Neutrophil (primary cell): ENCODE measurements at regions not wholly inside any gene's neighbourhood (a gene's known extent, or its start where the extent isn't known, plus 50 kb on each side); places are given as distances from the start of the nearest gene placed in this dataset.

ENCODE experiments used
- H3K27ac ChIP-seq: fragments of 200-600 bp; sonication (generic); 2 replicates; pipeline ENCODE4 v1.5.1; 2016; ENCODE audit warnings: mild to moderate bottlenecking, moderate library complexity
- H3K27me3 ChIP-seq: fragments of 200-600 bp; sonication (generic); 2 replicates; pipeline ENCODE4 v1.6.0; 2016; ENCODE audit warnings: mild to moderate bottlenecking
- H3K36me3 ChIP-seq: fragments of 200-600 bp; sonication (generic); 2 replicates; pipeline ENCODE4 v1.5.1; 2017
- H3K4me1 ChIP-seq, 2 experiments: fragments of 200-600 bp in 1 of 2; sonication (generic) in 1 of 2; 1 replicate in 1 of 2; 2 replicates in 1 of 2; pipeline versions ENCODE4 v1.5.1 to v1.6.1; 2013 to 2016; ENCODE audit warnings: low read depth in 1 of 2, low read length in 1 of 2, mild to moderate bottlenecking in 1 of 2, moderate library complexity in 1 of 2; ENCODE audit not compliant: control insufficient read depth in 1 of 2, insufficient read depth in 1 of 2
- H3K4me3 ChIP-seq, 2 experiments: fragments of 200-600 bp in 1 of 2; sonication (generic) in 1 of 2; 1 replicate in 1 of 2; 2 replicates in 1 of 2; pipeline ENCODE4 v1.5.1; 2013 to 2016; ENCODE audit warnings: low read depth in 1 of 2, low read length in 1 of 2, mild to moderate bottlenecking in 1 of 2, moderate library complexity in 1 of 2
- H3K9me3 ChIP-seq: fragments of 200-600 bp; sonication (generic); 2 replicates; pipeline ENCODE4 v1.5.1; 2016
- CTCF ChIP-seq: fragments of 200-600 bp; sonication (generic); IDR thresholded peaks from 2 replicates; pipeline ENCODE4 v1.5.1; 2016; ENCODE audit warnings: antibody characterized with exemption

- no peaks in the 10 kb centered on the region for H3K9me3 ChIP-seq
- H3K27ac ChIP-seq, result no peak overlapping the region
- H3K36me3 ChIP-seq, result no peaks in the 10 kb centered on the region
- no peaks in the 10 kb centered on the region for H3K27me3 ChIP-seq
- TF ChIP-seq CTCF, result no peak
- H3K4me3 ChIP-seq, result no peak overlapping the region
- no peaks in the 10 kb centered on the region for H3K4me1 ChIP-seq
Measured at GRCh38 chr11:112901924-112902323, 59.3 kb upstream of the NCAM1 start.

- H3K4me1 ChIP-seq, result no peaks in the 10 kb centered on the region
- H3K9me3 ChIP-seq, result no peaks in the 10 kb centered on the region
- no peak overlapping the region for H3K27ac ChIP-seq
- H3K4me3 ChIP-seq, result no peak overlapping the region
- no peak for TF ChIP-seq CTCF
- H3K27me3 ChIP-seq, result no peaks in the 10 kb centered on the region
- no peaks in the 10 kb centered on the region for H3K36me3 ChIP-seq
Measured at GRCh38 chr11:112902361-112903011, 58.7 kb upstream of the NCAM1 start.

- Histone ChIP-seq H3K4me1 (no peaks in the 10 kb centered on the region), H3K27ac (no peak overlapping the region), H3K4me3 (no peak overlapping the region), H3K9me3 (no peaks in the 10 kb centered on the region), H3K36me3 (no peaks in the 10 kb centered on the region), H3K27me3 (peaks cover 2% of the 10 kb centered on the region)
- TF ChIP-seq CTCF, result no peak
Measured at GRCh38 chr11:112903340-112903739, 57.9 kb upstream of the NCAM1 start.

GRCh38 chr11:112911124-112911523 lies 50.1 kb upstream of the NCAM1 start:
- no peak overlapping the region for H3K4me3 ChIP-seq
- H3K27me3 ChIP-seq, result peaks cover 4% of the 10 kb centered on the region
- TF ChIP-seq CTCF, result no peak
- H3K9me3 ChIP-seq, result no peaks in the 10 kb centered on the region
- no peaks in the 10 kb centered on the region for H3K4me1 ChIP-seq
- H3K27ac ChIP-seq, result no peak overlapping the region
- no peaks in the 10 kb centered on the region for H3K36me3 ChIP-seq
